Naive thymus-derived CD4-positive, alpha-beta T cell (primary cell): ENCODE measurements at regions not wholly inside any gene's neighbourhood (a gene's known extent, or its start where the extent isn't known, plus 50 kb on each side); places are given as distances from the start of the nearest gene placed in this dataset.

Experiments
- ATAC-seq: fragments of 150-1000 bp; cut with Tn5 transposase; 2 replicates; pipeline ENCODE4 v1.10.0; 2021; ENCODE audit warnings: mild to moderate bottlenecking, moderate library complexity
- CTCF ChIA-PET: fragments of 350-600 bp; sonication (Branson Sonifier 250); formaldehyde crosslinking; loops from one replicate; lab custom pipeline; 2021; ENCODE audit warnings: antibody characterized with exemption; lab: Charles Lee
- POLR2A ChIA-PET: fragments of 350-600 bp; sonication (Branson Sonifier 250); formaldehyde crosslinking; loops from one replicate; lab custom pipeline; 2021; ENCODE audit warnings: antibody characterized with exemption, inconsistent platforms; lab: Charles Lee
- DNase-seq, 9 donors: peaks; one replicate each; pipeline versions ENCODE4 v3.0.0 to v3.0.0-alpha.2; 2020 to 2022; ENCODE audit warnings: mixed read lengths in 1 of 9
- H3K27ac ChIP-seq: one replicate; pipeline ENCODE4 v1.7.0; 2013; ENCODE audit warnings: mild to moderate bottlenecking, low read depth, low read length, moderate library complexity
- H3K27me3 ChIP-seq, 2 donors: one replicate each; pipeline ENCODE4 v1.7.0; 2013; ENCODE audit warnings: low read length in 2 of 2, mild to moderate bottlenecking in 2 of 2, moderate library complexity in 2 of 2; ENCODE audit not compliant: control insufficient read depth in 2 of 2, insufficient read depth in 2 of 2
- H3K36me3 ChIP-seq, 3 experiments: 1 replicate in 2 of 3; 2 replicates in 1 of 3; pipeline ENCODE4 v1.7.0; 2013; ENCODE audit warnings: low read length in 3 of 3, mild to moderate bottlenecking in 3 of 3, moderate library complexity in 1 of 3; ENCODE audit not compliant: insufficient read depth in 3 of 3, control insufficient read depth in 2 of 3
- H3K4me1 ChIP-seq, 2 donors: one replicate each; pipeline ENCODE4 v1.7.0; 2013; ENCODE audit warnings: low read length in 2 of 2, mild to moderate bottlenecking in 2 of 2, moderate library complexity in 1 of 2; ENCODE audit not compliant: control insufficient read depth in 2 of 2, insufficient read depth in 2 of 2
- H3K4me3 ChIP-seq: 2 replicates; pipeline ENCODE4 v1.7.0; 2013; ENCODE audit warnings: mild to moderate bottlenecking, low read length
- H3K9me3 ChIP-seq, 3 experiments: 1 replicate in 2 of 3; 2 replicates in 1 of 3; pipeline ENCODE4 v1.7.0; 2013; ENCODE audit warnings: low read length in 3 of 3; ENCODE audit not compliant: control insufficient read depth in 2 of 3
- H3K27ac Mint-ChIP-seq, 9 donors: one replicate each; pipeline ENCODE4 v1.8.0; 2020 to 2022; ENCODE audit warnings: mixed read lengths in 9 of 9, mild to moderate bottlenecking in 8 of 9, moderate library complexity in 5 of 9, inconsistent platforms in 2 of 9
- H3K27me3 Mint-ChIP-seq, 5 donors: one replicate each; pipeline ENCODE4 v1.8.0; 2021 to 2022; ENCODE audit warnings: mixed read lengths in 5 of 5, mild to moderate bottlenecking in 1 of 5
- H3K36me3 Mint-ChIP-seq, 5 donors: one replicate each; pipeline ENCODE4 v1.8.0; 2020 to 2022; ENCODE audit warnings: mixed read lengths in 5 of 5, mild to moderate bottlenecking in 3 of 5, inconsistent platforms in 1 of 5
- H3K4me1 Mint-ChIP-seq, 7 donors: one replicate each; pipeline ENCODE4 v1.8.0; 2020 to 2022; ENCODE audit warnings: mixed read lengths in 7 of 7, mild to moderate bottlenecking in 3 of 7, inconsistent platforms in 1 of 7
- H3K4me3 Mint-ChIP-seq, 10 donors: one replicate each; pipeline ENCODE4 v1.8.0; 2020 to 2022; ENCODE audit warnings: mild to moderate bottlenecking in 10 of 10, mixed read lengths in 10 of 10, moderate library complexity in 6 of 10, inconsistent platforms in 2 of 10
- H3K9me3 Mint-ChIP-seq, 11 donors: one replicate each; pipeline ENCODE4 v1.8.0; 2020 to 2022; ENCODE audit warnings: mixed read lengths in 11 of 11, mild to moderate bottlenecking in 4 of 11, inconsistent platforms in 1 of 11, moderate library complexity in 1 of 11
- intact Hi-C, 2 donors: fragments of 100-400 bp; cut with micrococcal nuclease; formaldehyde crosslinking; loops; one replicate each; pipeline ENCODE4 v1.15.1; 2023

GRCh38 chr14:71395151-71395604 is 487.9 kb downstream of the PCNX1 start:
- Histone ChIP-seq H3K4me1 (peaks cover 0 to 11% of the 10 kb centered on the region in 2 donors), H3K4me3 (no peak overlapping the region), H3K9me3 (no peaks in the 10 kb centered on the region), H3K27ac (no peak overlapping the region), H3K27me3 (no peaks in the 10 kb centered on the region), H3K36me3 (no peaks in the 10 kb centered on the region)
- no peak overlapping the region for H3K4me3 Mint-ChIP-seq
- DNase-seq (no peak), ATAC-seq (no peak)
- no peaks in the 10 kb centered on the region for H3K9me3 Mint-ChIP-seq
- H3K27ac Mint-ChIP-seq, result peak overlapping the region in 7 of 9 donors; percentile 3 to 86 (median 29)
- intact Hi-C loops, result no loop called here
- H3K27me3 Mint-ChIP-seq, result no peaks in the 10 kb centered on the region
- H3K36me3 Mint-ChIP-seq, result peaks cover 0 to 20% (median 3%) of the 10 kb centered on the region in 5 donors
- ChIA-PET POLR2A (no interaction called here), CTCF (no interaction called here)
- H3K4me1 Mint-ChIP-seq, result peaks cover 14 to 57% (median 41%) of the 10 kb centered on the region in 7 donors

- Mint-ChIP-seq H3K27ac (peak overlapping the region in 6 of 9 donors; percentile 17 to 86 (median 38)), H3K9me3 (no peaks in the 10 kb centered on the region), H3K4me3 (no peak overlapping the region), H3K36me3 (peaks cover 0 to 20% (median 3%) of the 10 kb centered on the region in 5 donors), H3K4me1 (peaks cover 18 to 62% (median 45%) of the 10 kb centered on the region in 7 donors), H3K27me3 (no peaks in the 10 kb centered on the region)
- ChIA-PET CTCF (no interaction called here), POLR2A (no interaction called here)
- no peak for DNase-seq
- intact Hi-C loops, result no loop called here
- no peak for ATAC-seq
- no peak overlapping the region for H3K27ac ChIP-seq
- H3K9me3 ChIP-seq, result no peaks in the 10 kb centered on the region
- H3K4me3 ChIP-seq, result no peak overlapping the region
- peaks cover 0 to 13% of the 10 kb centered on the region in 2 donors for H3K4me1 ChIP-seq
- H3K36me3 ChIP-seq, result no peaks in the 10 kb centered on the region
- no peaks in the 10 kb centered on the region for H3K27me3 ChIP-seq
Observed at GRCh38 chr14:71395636-71396035, 488.4 kb downstream of the PCNX1 start.

DNA sequence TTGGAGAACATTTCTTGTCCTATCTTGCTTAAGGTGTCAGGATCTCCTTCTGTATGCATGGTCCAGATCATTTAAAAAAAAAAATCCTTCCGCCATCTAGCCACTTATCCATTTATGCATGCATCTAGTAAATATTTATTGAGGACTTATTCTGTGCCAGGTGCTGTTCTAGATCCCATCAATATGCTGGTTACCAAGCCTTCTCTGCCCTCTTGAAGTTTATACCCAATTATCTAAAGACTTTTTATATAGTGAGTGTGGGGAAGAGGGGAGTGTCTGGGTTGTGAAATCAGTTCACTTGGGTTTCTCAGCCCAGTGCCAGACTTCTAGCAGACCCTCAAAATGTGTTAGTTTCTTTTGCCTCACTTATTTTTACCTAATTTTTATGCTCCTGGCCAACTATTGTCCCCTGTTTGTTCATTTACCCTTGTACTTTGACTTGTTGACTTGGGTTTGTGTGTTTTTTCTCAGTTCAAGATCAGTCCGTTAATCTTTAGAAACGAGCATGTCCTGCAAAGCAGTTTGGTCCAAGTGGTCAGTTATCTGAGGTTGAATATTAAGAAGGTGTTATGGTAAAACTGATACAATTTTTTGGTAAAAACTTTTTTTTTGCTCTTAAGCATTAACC is 488.9 kb downstream of the PCNX1 start:
- DNase-seq (no peak), ATAC-seq (no peak)
- intact Hi-C loops, result no loop called here
- H3K9me3 ChIP-seq, result no peaks in the 10 kb centered on the region
- POLR2A ChIA-PET, result no interaction called here
- CTCF ChIA-PET, result no interaction called here
- Mint-ChIP-seq H3K36me3 (peaks cover 0 to 20% (median 3%) of the 10 kb centered on the region in 5 donors), H3K27ac (peak overlapping the region in 5 of 9 donors; percentile 17 to 86 (median 29)), H3K4me1 (peaks cover 21 to 67% (median 51%) of the 10 kb centered on the region in 7 donors), H3K27me3 (no peaks in the 10 kb centered on the region), H3K4me3 (no peak overlapping the region), H3K9me3 (no peaks in the 10 kb centered on the region)
- no peak overlapping the region for H3K27ac ChIP-seq
- H3K4me3 ChIP-seq, result no peak overlapping the region
- no peaks in the 10 kb centered on the region for H3K36me3 ChIP-seq
- H3K27me3 ChIP-seq, result no peaks in the 10 kb centered on the region
- H3K4me1 ChIP-seq, result peaks cover 0 to 19% of the 10 kb centered on the region in 2 donors

GRCh38 chr14:71397371-71397770 is 490.1 kb downstream of the PCNX1 start:
- Histone ChIP-seq H3K27ac (no peak overlapping the region), H3K4me3 (no peak overlapping the region), H3K27me3 (no peaks in the 10 kb centered on the region), H3K4me1 (peaks cover 0 to 21% of the 10 kb centered on the region in 2 donors), H3K9me3 (no peaks in the 10 kb centered on the region), H3K36me3 (no peaks in the 10 kb centered on the region)
- Mint-ChIP-seq H3K36me3 (peaks cover 0 to 18% (median 0%) of the 10 kb centered on the region in 5 donors), H3K9me3 (no peaks in the 10 kb centered on the region), H3K27ac (peak overlapping the region in 8 of 9 donors; percentile 26 to 91 (median 76)), H3K4me3 (peak overlapping the region in 2 of 10 donors; percentile 10 to 20), H3K27me3 (no peaks in the 10 kb centered on the region), H3K4me1 (peaks cover 21 to 58% (median 50%) of the 10 kb centered on the region in 7 donors)
- ATAC-seq, result no peak
- DNase-seq, result no peak
- ChIA-PET CTCF (no interaction called here), POLR2A (no interaction called here)
- intact Hi-C loops, result no loop called here

DNA sequence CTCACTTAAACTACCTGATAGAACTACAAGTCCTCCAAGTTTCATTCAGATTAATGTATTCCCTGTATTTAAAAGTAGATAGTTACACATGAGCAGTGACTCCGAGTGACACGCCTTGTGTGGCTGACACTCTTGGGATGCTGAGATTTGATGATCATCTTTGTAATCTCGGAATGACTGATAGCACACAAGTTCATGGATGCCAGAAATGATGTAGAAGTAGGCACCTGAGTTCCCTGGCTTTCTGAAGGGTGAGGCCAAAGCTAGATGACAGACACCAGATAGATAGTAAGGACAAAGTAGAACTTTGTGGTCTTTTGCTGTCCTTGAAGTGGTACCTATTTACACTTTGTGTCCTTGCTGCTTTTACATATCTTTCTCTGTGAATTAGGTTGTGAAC is 491.2 kb downstream of the PCNX1 start:
- intact Hi-C loops, result no loop called here
- CTCF ChIA-PET, result interaction anchor here (0.6 kb wide), 1 partner anchor 275 kb away, joined by 3 read pairs; no protein-coding TSS in a partner anchor
- Histone ChIP-seq H3K27me3 (no peaks in the 10 kb centered on the region), H3K27ac (peak overlapping the region; percentile 73), H3K4me3 (no peak overlapping the region), H3K4me1 (peaks cover 0 to 21% of the 10 kb centered on the region in 2 donors), H3K36me3 (no peaks in the 10 kb centered on the region), H3K9me3 (no peaks in the 10 kb centered on the region)
- Mint-ChIP-seq H3K27me3 (no peaks in the 10 kb centered on the region), H3K27ac (peak overlapping the region; percentile 85 to 96 (median 92)), H3K4me3 (peak overlapping the region in 6 of 10 donors; percentile 30 to 79 (median 64)), H3K4me1 (peaks cover 21 to 57% (median 50%) of the 10 kb centered on the region in 7 donors), H3K36me3 (peaks cover 0 to 18% (median 0%) of the 10 kb centered on the region in 5 donors), H3K9me3 (no peaks in the 10 kb centered on the region)
- ATAC-seq (peak; percentile 5), DNase-seq (no peak)
- POLR2A ChIA-PET, result interaction anchor here (1.6 to 3.1 kb wide), 2 partner anchors 76 to 78 kb away, joined by 4 to 11 read pairs; partner anchors contain the start of gene SIPA1L1

DNA sequence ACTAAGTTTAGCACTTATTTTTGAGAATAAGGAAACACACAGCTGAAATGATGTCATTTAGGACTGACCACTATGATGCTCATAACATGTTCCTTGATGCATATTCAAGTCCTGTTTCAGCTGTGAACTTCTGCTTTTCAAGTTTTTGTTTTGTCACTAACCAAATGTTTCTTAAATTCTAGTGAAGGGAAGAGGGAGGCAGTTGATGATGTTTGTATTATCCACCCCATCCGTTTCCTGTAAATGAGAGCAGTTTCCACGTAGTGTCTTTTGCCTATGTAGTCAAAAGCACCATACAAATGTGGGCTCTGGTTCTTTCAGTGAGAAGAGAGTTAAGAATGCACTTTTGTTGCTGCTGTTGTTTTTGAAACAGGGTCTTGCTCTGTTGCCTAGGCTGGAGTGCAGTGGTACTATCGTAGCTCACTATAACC is 491.8 kb downstream of the PCNX1 start:
- peak overlapping the region; percentile 85 to 96 (median 92) for H3K27ac Mint-ChIP-seq
- Histone ChIP-seq H3K36me3 (no peaks in the 10 kb centered on the region), H3K4me3 (no peak overlapping the region), H3K27ac (peak overlapping the region; percentile 73), H3K27me3 (no peaks in the 10 kb centered on the region), H3K9me3 (no peaks in the 10 kb centered on the region), H3K4me1 (peaks cover 0 to 21% of the 10 kb centered on the region in 2 donors)
- intact Hi-C loops, result loop anchor here (1.0 kb wide), 3 partner anchors 79 to 257 kb away; partner anchors contain the start of gene SIPA1L1 (in 2 of the 2)
- DNase-seq, result peak in 7 of 9 donors; percentile 48 to 87 (median 75)
- no peaks in the 10 kb centered on the region for H3K9me3 Mint-ChIP-seq
- H3K4me3 Mint-ChIP-seq, result peak overlapping the region; percentile 25 to 79 (median 64)
- ChIA-PET POLR2A (interaction anchor here (1.0 to 3.1 kb wide), 3 partner anchors 14 to 78 kb away, joined by 3 to 11 read pairs (median 4); partner anchors contain the start of gene SIPA1L1), CTCF (interaction anchor here (0.6 kb wide), 1 partner anchor 276 kb away, joined by 3 read pairs; no protein-coding TSS in a partner anchor)
- H3K4me1 Mint-ChIP-seq, result peaks cover 21 to 60% (median 52%) of the 10 kb centered on the region in 7 donors
- H3K27me3 Mint-ChIP-seq, result no peaks in the 10 kb centered on the region
- H3K36me3 Mint-ChIP-seq, result peaks cover 0 to 17% (median 0%) of the 10 kb centered on the region in 5 donors
- peak; percentile 86 for ATAC-seq
